Lower leg skin (tissue), 4 donors: ENCODE measurements at regions not wholly inside any gene's neighbourhood (a gene's known extent, or its start where the extent isn't known, plus 50 kb on each side); places are given as distances from the start of the nearest gene placed in this dataset.

Experiments used
- DNase-seq, 2 donors: peaks; one replicate each; pipeline ENCODE4 v3.0.0-alpha.2; 2019; ENCODE audit warnings: low spot score in 2 of 2
- H3K4me3 ChIP-seq: fragments of 200-600 bp; sonication (generic); 2 replicates; pipeline ENCODE4 v1.5.1; 2017; ENCODE audit warnings: mild to moderate bottlenecking, low read depth; ENCODE audit not compliant: poor library complexity, severe bottlenecking
- CTCF ChIP-seq, 3 donors: fragments of 450-650 bp; IDR thresholded peaks; one replicate each; pipeline ENCODE4 v1.5.1; 2016; ENCODE audit warnings: antibody characterized with exemption in 3 of 3, mild to moderate bottlenecking in 3 of 3, moderate library complexity in 2 of 3
- POLR2A ChIP-seq, 2 donors: fragments of 450-650 bp; IDR thresholded peaks; one replicate each; pipeline ENCODE4 v1.6.1; 2016 to 2017; ENCODE audit warnings: antibody characterized with exemption in 2 of 2, mild to moderate bottlenecking in 1 of 2, moderate library complexity in 1 of 2
- WGBS, 2 donors: methylation state at CpG; one replicate each; pipeline ENCODE4 v1.1.5; 2018; 5-methylcytosine and 5-hydroxymethylcytosine counted together
- intact Hi-C: fragments of 100-400 bp; cut with DNase I; formaldehyde crosslinking; loops from one replicate; pipeline ENCODE4 v1.15.0; 2023; ENCODE audit warnings: low total_unique reads

- no peak for DNase-seq
- WGBS, 2 donors: 51 to 53% methylated on average over 2 of the region's 2 CpGs
- no peak for TF ChIP-seq POLR2A (IDR thresholded peaks at IDR 0.05)
- no peak for TF ChIP-seq CTCF (IDR thresholded peaks at IDR 0.05)
- H3K4me3 ChIP-seq: no peak overlapping the region
- intact Hi-C loops: no loop called here
These were observed 238.7 kb upstream of the NR3C2 start for GRCh38 chr4:148680884-148681283.

- intact Hi-C loops: no loop called here
- no peak for DNase-seq
- TF ChIP-seq POLR2A (IDR thresholded peaks at IDR 0.05) (no peak), CTCF (IDR thresholded peaks at IDR 0.05) (no peak)
- H3K4me3 ChIP-seq: no peak overlapping the region
These were observed 234.1 kb upstream of the NR3C2 start for GRCh38 chr4:148676344-148676743.

- no peak for DNase-seq
- WGBS, 2 donors: 69 to 73% methylated on average over 3 of the region's 3 CpGs
- TF ChIP-seq POLR2A (IDR thresholded peaks at IDR 0.05) (no peak), CTCF (IDR thresholded peaks at IDR 0.05) (no peak)
- no peak overlapping the region for H3K4me3 ChIP-seq
- intact Hi-C loops: no loop called here
These were observed 232.7 kb upstream of the NR3C2 start for GRCh38 chr4:148674876-148675275.

- DNase-seq: no peak
- intact Hi-C loops: no loop called here
- 90 to 95% methylated on average over 5 of the region's 5 CpGs for WGBS, 2 donors
- TF ChIP-seq CTCF (IDR thresholded peaks at IDR 0.05): no peak
- no peak for TF ChIP-seq POLR2A (IDR thresholded peaks at IDR 0.05)
- no peak overlapping the region for H3K4me3 ChIP-seq
These were observed 222.4 kb upstream of the NR3C2 start for GRCh38 chr4:148664636-148665035.

GRCh38 chr4:148654131-148654530 lies 211.9 kb upstream of the NR3C2 start:
- intact Hi-C loops: no loop called here
- DNase-seq: no peak
- WGBS, 2 donors: 80 to 87% methylated on average over 2 of the region's 2 CpGs
- no peak overlapping the region for H3K4me3 ChIP-seq
- TF ChIP-seq CTCF (IDR thresholded peaks at IDR 0.05) (no peak), POLR2A (IDR thresholded peaks at IDR 0.05) (no peak)

- intact Hi-C loops: no loop called here
- no peak overlapping the region for H3K4me3 ChIP-seq
- 69 to 73% methylated on average over 4 of the region's 4 CpGs for WGBS, 2 donors
- TF ChIP-seq CTCF (IDR thresholded peaks at IDR 0.05) (no peak), POLR2A (IDR thresholded peaks at IDR 0.05) (no peak)
- no peak for DNase-seq
These were observed 211.5 kb upstream of the NR3C2 start for GRCh38 chr4:148653681-148654080.
